ENCODE measurements at regions not wholly inside any gene's neighbourhood (a gene's known extent, or its start where the extent isn't known, plus 50 kb on each side); places are given as distances from the start of the nearest gene placed in this dataset.
A peak's percentile ranks its signal among the peaks of the same experiment; 100 is the strongest.
"Not testable (repeated sequence)": the region's sequence is repeated elsewhere in the genome, so short reads cannot be mapped to it uniquely, and the experiment has no call there.

DNA sequence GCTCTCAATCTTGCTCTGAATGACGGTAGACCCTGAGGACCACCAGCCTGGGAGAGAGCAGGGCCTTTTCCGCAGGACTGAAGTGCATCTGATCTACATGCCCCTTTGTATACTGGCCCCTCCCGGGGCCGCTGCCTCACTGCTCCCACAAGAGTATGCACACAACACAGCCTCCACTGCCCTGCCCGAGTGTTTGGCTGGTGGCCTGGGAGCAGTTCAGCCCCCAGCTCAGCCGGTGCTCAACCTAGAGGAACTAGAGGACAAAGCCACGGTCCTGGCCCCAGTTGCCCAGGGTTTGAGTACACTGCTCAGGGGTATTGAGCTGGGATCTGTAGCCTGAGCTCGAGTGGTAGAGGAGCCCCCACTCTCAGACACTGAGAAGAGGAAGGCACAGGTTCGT is 118.9 kb upstream of the CAB39 start:
- DNase-seq (ENCODE audit: low read depth), result no peak

DNA sequence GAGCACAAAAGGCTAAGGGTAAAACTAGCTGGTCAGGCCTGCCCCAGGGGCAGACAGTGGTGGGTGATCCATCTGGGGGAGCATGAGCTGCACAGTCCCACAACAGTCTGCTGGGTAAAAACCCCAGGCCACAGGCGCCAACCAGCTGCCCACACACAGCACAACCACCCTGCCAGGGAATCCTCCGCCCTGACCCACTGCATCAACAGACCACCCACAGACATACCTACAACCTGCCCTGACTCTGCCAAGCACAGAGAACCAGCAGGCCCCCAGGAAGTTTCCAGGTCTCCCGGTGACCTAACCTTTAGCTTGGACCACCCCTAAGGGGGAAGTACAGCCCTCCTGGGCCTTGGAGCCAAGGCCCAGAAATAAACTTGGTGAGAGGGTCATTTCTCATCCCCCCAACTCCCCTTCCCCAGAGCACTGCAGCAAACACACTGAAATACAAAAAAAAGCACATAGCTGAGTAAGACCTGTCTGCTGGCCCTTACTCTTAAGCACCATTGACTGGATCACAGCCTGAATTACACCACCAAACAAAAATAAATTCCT is 118.3 kb upstream of the CAB39 start:
- DNase-seq (ENCODE audit: low read depth), result no peak

DNA sequence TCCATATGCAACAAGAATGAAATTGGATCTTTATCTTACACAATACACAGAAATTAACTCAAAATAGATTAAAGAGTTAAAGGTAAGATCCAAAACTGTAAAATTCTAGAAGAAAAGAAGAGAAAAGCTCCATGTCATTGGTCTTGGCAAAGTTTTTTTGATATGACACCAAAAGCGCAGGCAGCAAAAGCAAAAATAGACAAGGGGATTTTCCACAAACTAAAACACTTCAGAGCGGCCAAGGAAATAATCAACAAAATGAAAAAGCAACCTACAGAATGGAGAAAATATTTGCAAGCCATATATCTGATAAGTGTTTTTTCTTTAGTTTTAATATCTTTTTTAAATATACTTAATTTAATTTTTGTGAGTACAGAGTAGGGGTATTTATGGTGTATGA is 112.8 kb upstream of the CAB39 start:
- DNase-seq (ENCODE audit: low read depth), result no peak

DNA sequence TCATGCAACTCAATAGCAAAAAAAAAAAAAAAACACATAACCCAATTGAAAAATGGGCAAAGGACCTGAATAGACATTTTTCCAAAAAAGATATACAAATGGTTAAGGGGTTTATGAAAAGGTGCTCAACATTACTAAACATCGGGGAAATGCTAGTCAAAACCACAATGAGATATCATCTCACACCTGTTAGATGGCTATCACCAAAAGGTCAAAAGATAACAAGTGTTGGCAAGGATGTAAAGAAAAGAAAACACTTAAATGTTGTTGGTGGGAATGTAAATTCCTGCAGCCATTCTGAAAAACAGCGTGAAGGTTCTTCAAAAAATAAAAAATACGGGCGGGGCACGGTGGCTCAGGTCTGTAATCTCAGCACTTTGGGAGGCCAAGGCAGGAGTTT is 112.4 kb upstream of the CAB39 start:
- DNase-seq (ENCODE audit: low read depth), result no peak

DNA sequence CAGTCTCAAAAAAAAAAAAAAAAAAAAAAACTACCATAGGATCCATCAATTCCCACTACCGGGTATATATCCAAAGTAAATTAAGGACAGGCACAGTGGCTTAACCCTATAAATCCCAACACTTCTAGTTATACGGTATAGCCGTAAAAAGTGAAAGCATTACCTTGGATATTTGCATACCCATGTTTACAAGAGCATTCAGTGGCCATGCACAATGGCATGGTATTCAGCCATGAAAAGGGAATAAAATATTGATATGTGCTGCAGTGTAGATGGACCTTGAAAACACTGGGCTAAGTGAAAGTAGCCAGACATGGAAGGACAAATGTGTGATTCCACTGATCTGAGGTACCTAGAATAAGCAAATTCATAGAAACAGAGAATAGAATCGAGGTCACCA is 111.8 kb upstream of the CAB39 start:
- no peak for DNase-seq (ENCODE audit: low read depth)

DNA sequence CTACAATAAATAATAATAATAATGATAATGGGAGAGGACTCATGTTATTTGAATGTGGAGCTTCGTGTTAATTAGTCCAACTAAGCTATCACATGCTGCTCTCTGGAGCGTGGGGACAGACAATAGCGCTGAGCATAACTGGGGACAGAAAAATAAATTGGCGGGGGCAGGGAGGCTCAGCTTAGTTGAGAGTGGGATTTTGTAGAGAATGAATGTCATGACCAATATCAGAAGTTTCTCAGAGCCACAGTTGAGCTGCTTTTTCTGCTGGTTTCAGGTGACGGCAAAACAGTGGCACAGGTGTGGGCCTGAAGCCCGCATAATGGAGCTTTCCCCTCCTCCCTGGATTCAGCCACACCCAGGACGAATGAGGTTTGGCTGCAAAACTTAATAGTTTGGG is 111.1 kb upstream of the CAB39 start:
- no peak for DNase-seq (ENCODE audit: low read depth)

DNA sequence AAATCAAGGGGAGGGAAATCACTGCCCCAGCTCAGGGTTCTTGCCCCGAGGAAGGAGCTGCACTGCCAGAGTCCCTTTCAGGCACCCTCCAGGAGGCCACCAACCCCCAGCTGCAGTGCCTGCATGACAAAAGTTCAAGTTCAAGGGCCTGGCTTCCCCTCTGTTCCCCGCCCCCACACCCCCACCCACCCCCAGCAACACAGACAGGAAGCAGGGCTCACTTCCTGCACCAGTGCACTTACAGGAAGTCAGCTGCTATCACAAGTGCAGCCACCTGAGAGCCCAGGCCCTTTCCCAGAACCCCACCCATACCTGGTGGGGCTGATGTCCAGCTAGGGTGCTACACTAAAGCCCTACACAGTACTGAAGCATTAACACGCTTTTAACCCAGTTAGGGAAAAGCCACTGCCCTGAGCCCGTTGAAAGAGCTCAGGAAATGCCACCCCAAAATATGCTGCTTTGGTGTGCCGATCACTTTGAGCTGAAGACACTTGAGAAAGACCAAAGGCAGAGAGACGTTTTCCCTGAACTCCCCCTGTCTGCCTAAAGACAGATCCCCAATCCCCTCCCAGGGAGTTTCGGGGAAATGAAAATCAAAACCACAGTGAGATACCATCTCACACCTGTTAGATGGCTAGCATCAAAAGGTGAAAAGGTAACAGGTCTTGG is 109.9 kb upstream of the CAB39 start:
- DNase-seq (ENCODE audit: low read depth), result peak; percentile 31

DNA sequence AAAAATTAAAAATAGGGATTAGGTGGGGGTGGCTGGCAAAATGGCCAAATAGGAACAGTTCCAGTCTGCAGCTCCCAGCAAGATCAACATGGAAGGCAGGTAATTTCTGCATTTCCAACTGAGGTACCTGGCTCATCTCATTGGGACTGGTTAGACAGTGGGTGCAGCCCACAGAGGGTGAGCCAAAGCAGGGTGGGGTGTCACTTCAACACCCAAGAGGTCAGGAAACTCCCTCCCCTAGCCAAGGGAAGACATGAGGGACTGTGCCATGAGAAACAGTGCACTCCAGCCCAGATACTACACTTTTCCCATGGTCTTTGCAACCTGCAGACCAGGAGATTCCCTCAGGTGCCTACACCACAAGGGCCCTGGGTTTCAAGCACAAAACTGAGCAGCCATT is 109.3 kb upstream of the CAB39 start:
- not testable (repeated sequence) for DNase-seq (ENCODE audit: low read depth)

DNA sequence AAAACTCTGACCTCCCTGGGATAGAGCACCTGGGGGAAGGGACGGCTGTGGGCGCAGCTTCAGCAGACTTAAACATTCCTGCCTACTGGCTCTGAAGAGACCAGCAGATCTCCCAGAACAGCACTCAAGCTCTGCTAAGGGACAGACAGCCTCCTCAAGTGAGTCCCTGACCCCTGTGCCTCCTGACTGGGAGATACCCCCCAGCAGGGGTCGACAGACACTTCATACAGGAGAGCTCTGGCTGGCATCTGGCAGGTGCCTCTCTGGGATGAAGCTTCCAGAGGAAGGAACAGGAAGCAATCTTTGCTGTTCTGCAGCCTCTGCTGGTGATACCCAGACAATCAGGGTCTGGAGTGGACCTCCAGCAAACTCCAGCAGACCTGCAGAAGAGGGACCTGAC is 108.5 kb upstream of the CAB39 start:
- DNase-seq (ENCODE audit: low read depth), result not testable (repeated sequence)

DNA sequence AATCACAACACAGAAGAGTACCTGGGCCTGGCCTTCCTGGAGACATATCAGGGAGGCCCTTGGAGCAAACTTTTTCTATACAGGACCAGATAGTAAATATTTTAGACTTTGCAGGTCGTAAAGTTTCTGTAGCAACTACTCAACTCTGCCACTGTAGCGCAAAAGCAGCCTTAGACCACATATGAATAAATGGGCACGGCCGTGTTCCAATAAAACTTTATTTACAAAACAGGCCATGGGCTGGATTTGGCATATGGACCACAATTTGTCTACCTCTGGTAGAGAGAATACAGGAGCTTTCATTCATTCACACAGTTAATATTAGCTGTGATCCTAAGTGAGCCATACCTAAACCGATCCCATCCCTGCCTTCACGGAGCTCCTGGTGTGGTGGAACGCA is 98.6 kb upstream of the CAB39 start:
- no peak for DNase-seq (ENCODE audit: low read depth)

DNA sequence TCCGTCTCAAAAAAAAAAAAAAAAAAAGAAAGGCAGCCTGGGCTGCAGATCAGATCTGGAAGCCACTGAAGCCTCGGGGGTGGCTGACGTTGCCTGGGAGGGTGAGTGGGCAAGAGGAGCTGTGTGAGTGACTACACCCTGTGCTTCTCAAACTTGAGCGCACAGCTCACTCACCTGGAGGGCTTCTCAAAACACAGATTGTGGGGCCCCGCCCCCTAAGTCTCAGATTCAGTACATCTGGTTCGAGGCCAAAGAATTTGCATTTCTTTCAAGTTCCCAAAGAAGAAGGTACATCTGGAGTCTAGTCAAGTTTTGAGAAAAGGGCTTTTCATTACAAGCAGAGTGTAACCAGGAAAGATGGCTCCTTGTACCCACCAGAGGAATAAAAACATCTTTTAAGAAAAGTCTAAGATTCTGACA is 97.7 kb upstream of the CAB39 start:
- DNase-seq (ENCODE audit: low read depth), result peak; percentile 52

DNA sequence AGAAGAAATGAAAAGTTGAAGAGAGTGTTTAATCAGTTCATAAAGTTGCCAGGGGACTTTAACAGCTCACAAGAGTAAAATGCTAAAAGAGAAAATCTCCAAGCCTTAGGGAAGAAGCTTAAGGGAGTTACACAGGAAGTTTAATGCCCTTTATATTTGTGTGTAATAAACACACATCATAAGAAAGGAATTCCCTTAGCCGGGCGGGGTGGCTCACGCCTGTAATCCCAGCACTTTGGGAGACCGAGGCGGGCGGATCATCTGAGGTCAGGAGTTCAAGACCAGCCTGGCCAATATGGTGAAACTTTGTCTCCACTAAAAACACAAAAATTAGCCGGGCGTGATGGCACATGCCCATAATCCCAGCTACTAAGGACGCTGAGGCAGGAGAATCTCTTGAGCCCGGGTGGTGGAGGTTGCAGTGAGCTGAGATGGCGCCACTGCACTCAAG is 95.4 kb upstream of the CAB39 start:
- DNase-seq (ENCODE audit: low read depth), result not testable (repeated sequence)

DNA sequence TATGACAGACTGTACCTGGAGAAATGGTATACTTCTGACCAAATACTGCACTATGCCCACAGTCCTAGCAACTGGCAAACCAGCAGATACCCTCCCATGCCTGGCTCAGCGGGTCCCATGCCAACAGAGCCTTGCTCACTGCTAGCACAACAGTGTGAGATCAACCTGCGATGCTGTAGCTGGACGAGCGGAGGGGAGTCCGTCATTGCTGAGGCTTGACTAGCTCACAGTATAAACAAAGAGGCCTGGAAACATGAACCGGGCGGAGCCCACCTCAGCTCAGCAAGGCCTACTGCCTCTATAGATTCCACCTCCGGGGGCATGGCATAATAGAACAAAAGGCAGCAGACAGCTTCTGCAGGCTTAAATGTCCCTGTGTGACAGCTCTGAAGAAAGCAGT is 93.2 kb upstream of the CAB39 start:
- DNase-seq (ENCODE audit: low read depth), result no peak

DNA sequence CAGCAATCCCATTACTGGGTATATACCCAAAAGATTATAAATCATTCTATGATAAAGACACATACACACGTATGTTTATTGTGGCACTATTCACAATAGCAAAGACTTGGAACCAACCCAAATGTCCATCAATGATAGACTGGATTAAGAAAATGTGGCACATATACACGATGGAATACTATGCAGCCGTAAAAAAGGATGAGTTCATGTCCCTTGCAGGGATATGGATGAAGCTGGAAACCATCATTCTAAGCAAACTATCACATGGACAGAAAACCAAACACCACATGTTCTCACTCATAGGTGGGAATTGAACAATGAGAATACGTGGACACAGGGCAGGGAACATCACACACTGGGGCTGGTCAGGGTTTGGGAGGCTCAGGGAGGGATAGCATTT is 87.4 kb upstream of the CAB39 start:
- DNase-seq (ENCODE audit: low read depth), result not testable (repeated sequence)

DNA sequence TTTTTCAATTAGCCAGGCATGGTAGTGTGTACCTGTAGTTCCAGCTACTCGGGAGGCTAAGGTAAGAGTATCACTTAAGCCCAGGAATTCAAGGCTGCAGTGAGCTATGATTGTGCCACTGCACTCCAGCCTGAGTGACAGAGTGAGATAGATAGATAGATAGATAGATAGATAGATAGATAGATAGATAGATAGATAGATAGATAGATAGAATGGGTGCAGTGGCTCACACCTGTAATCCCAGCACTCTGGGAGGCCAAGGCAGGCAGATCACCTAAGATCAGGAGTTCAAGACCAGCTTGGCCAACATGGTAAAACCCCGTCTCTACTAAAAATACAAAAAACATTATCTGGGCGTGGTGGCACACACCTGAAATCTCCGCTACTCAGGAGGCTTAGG is 85.6 kb upstream of the CAB39 start:
- not testable (repeated sequence) for DNase-seq (ENCODE audit: low read depth)

DNA sequence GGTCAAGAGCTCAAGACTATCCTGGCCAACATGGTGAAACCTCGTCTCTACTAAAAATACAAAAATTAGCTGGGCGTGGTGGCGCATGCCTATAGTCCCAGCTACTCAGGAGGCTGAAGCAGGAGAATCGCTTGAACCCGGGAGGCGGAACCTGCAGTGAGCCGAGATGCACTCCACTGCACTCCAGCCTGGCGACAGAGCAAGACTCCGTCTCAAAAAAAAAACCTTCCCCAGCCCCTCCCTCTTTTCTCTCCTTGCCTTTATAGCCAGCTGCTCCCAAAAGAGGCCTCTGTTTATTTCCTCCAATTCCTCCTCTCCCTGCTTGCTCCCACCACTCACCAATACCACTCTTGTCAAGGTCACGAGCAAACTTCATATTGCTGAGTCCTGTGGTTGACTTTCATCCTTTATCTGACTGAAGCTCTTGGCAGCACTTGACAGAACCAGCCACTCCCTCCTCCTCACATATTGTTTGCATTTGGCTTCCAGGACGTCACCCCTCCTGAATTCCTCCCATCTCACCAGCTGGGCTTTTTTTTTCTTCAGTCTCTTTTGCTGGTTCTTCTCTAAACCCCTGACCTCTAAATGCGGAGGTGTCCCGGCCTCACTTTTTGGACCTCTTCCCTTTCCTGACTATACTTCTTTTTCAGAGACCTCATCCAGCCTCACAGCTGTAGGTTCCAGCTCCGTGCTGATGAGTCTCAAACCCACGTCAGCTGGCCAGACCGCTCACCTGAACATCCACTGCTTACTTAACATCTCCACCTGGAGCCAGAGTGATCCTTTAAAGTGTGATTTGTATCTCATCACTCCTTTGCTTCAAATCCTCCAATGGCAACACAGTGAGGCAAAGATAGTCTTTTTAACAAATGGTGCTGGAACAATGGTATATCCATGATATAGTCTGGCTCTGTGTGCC is 84.6 kb upstream of the CAB39 start:
- DNase-seq (ENCODE audit: low read depth), result no peak

DNA sequence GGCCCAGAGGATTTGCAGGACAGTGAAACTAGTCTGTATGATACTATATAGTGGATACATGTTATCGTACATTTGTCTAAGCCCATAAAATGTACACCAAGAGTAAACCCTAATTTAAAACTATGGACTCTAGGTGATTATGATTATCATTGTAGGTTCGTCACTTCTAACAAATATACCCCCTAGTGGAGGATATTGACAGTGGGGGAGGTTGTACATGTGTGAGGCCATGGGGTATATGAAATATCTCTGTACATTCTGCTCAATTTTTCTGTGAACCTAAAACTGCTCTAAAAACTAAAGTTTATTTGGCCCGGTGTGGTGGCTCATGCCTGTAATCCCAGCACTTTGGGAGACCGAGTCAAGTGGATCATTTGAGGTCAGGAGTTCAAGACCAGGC is 81.2 kb upstream of the CAB39 start:
- DNase-seq (ENCODE audit: low read depth), result no peak

DNA sequence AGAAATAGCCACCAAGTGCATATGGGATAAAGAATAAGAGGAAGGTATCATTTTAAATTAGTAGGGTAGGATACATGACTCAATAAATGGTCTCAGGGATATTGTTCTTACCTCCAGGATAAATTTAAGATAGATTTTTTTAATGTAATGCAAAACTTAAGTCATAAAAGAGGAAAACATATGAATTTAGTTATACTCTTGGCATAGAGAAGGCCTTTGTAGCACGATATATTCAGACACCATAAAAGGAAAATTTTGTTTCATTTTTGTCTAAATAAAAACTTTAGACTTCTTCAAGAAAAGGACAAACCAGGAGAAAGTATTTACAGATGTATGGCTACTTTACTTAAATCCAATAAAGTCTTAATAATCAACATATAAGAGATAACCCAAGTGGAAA is 78.5 kb upstream of the CAB39 start:
- no peak for DNase-seq (ENCODE audit: low read depth)

DNA sequence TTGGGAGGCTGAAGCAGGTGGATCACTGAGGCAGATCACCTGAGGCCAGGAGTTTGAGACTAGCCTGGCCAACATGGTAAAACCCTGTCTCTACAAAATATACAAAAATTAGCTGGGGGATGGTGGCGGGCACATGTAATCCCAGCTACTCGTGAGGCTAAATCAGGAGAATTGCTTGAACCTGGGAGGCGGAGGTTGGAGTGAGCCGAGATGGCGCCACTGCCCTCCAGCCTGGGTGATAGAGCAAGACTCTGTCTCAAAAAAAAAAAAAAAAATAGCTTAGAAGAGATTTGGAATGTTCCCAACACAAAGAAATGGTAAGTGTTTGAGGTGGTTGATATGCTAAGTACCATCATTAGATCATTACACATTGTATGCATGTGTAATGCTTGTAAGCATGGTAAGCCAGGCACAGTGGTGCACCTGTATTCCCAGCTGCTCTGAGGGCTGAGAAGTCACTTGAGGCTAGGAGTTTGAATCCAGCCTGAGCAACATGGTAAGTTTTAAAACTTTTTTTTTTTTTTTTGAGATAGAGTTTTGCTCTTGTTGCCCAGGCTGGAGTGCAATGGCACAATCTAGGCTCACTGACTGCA is 77.8 kb upstream of the CAB39 start:
- not testable (repeated sequence) for DNase-seq (ENCODE audit: low read depth)

DNA sequence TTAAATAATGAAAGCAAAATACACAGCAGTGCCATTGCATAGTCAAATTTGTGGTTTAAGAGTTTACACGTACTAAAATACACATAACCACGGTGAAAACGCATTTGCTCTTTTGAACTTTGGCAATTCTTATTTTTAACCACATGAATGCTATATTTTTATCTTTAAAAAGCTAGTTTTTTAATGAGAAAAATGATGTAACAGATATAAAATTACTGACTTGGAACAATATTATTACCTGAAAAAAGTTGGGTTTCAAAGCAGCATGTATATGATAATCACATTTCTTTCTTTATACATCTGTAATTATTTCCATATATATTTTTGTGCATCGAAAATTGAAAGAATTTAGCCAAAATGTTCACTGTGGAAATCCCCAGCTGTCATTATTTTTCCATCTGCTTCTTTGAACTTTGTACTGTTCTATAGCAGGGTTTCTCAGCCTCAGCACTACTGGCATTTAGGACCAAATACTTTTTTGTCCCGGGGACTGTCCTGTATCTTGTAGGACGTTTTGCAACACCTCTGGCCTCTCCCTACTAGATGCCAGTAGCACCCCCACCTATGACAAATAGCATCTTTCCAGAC is 75.9 kb upstream of the CAB39 start:
- no peak for DNase-seq (ENCODE audit: low read depth)

DNA sequence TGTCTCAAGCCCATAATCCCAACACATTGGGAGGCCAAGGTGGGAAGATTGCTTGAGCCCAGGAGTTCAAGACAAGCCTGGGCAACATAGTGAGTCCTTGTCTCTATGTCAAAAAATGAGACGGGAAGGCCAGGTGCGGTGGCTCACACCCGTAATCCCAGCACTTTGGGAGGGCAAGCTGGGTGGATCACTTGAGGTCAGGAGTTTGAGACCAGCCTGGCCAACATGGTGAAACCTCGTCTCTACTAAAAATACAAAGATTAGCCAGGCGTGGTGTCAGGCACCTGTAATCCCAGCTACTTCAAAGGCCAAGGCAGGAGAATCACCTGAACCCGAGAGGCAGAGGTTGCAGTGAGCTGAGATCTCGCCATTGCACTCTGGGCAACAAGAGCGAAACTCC is 75.2 kb upstream of the CAB39 start:
- DNase-seq (ENCODE audit: low read depth), result not testable (repeated sequence)

DNA sequence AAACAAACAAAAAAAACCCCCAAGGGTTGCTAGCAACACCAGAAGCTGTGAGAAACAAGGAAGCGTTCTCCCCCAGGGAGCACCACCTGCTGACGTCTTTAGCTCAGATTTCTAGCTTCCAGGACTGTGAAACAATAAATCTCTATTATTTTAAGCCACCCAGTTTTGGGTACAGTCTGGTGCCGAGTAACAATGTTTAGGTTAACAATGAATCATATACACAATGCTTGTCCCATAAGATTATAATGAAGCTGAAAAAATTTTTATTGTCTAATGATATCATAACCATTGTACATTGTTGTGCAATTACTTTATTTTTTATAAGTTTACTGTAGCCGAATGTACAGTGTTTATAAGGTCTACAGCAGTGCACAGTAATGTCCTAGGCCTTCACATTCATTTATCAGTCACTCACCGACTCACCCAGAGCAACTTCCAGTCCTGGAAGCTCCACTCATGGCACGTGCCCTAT is 72.1 kb upstream of the CAB39 start:
- no peak for DNase-seq (ENCODE audit: low read depth)

Measured in activated T-cell treated with anti-CD3 and anti-CD28 coated beads for 48 hours (primary cell).